Erythroblast (primary cell): ENCODE measurements at regions not wholly inside any gene's neighbourhood (a gene's known extent, or its start where the extent isn't known, plus 50 kb on each side); places are given as distances from the start of the nearest gene placed in this dataset.

ENCODE experiments used
- GATA1 ChIP-seq: IDR thresholded peaks from 2 replicates; pipeline ENCODE4 v1.6.1; 2011; ENCODE audit warnings: low read depth, mild to moderate bottlenecking, control low read depth, low read length, moderate library complexity
- POLR2A ChIP-seq: IDR thresholded peaks from 2 replicates; pipeline ENCODE4 v1.6.1; 2011; ENCODE audit warnings: mild to moderate bottlenecking, low read length

DNA sequence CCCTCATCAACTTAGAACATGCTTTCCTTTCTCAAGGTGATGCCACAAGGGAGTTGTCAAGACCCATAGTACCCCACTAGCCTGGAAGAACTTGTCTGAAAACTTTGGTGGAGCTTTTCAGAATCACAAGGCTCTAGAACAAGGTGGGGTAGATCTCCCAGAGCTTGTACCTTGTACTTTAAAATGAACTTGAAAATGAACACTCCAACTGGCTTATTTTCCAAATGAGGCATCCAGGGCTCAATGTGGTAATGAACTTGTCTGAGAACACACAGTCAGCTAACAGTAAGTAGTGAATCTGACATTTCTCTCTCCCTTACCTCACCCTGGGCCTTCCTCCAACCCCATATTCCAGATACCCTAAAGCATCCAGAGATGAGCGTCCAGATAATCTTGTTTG lies 81.8 kb upstream of the THBS1 start:
- TF ChIP-seq POLR2A (no peak), GATA1 (no peak)
